ENCODE measurements at regions not wholly inside any gene's neighbourhood (a gene's known extent, or its start where the extent isn't known, plus 50 kb on each side); places are given as distances from the start of the nearest gene placed in this dataset.

GRCh38 chr9:96141128-96141474, 160.9 kb downstream of the HSD17B3 start:
- FAIRE-seq = no peak
- peaks cover 0 to 4% of the 10 kb centered on the region in 2 experiments; a peak in 2 of 5 replicates for H3K4me1 ChIP-seq (replicated peaks in 1 of 2; ENCODE audit: control insufficient read depth in 2 of 2, insufficient read depth in 2 of 2, low read length in 2 of 2)
- H3K79me2 ChIP-seq (ENCODE audit: control insufficient read depth, insufficient read depth, low read length) = no peaks in the 10 kb centered on the region
- in situ Hi-C loops (cut with MboI) = no loop called here
- no TSS peak for BruUV-seq (replicated peaks)
- H2AFZ ChIP-seq (ENCODE audit: low read depth, low read length) = no peak overlapping the region
- ATAC-seq = no peak
- no peaks in the 10 kb centered on the region for H3K9me3 ChIP-seq (replicated peaks; ENCODE audit: control insufficient read depth, insufficient read depth, low read depth, low read length)
- H3K9ac ChIP-seq (ENCODE audit: insufficient read depth in 1 of 2, low read depth in 2 of 2, low read length in 2 of 2) = no peak overlapping the region
- DNase-seq (ENCODE audit: extremely low read depth in 1 of 4, low spot score in 3 of 4) = no peak
- no peaks in the 10 kb centered on the region for H3K36me3 ChIP-seq (ENCODE audit: control insufficient read depth, insufficient read depth, low read length)
- H3K4me3 ChIP-seq = no peak overlapping the region
- no peaks in the 10 kb centered on the region; the same call in 1 of the 2 replicates for H4K20me1 ChIP-seq (replicated peaks; ENCODE audit: control insufficient read depth, insufficient read depth, low read length)
- 3% methylated on average over 8 of the region's 11 CpGs for WGBS (ENCODE audit: insufficient coverage, low coverage, missing lambda C conversion rate)
- H3K27ac ChIP-seq (ENCODE audit: extremely low read depth, low read depth, low read length) = no peak overlapping the region
- no peak overlapping the region for H3K4me2 ChIP-seq (ENCODE audit: insufficient read depth, low read length)
- no peaks in the 10 kb centered on the region for H3K9me1 ChIP-seq (ENCODE audit: control insufficient read depth, insufficient read depth, low read length)
- intact Hi-C loops (cut with micrococcal nuclease) = no loop called here
- CTCF ChIA-PET (ENCODE audit: low intra/inter-chr PET ratio) = no interaction called here
- H3K27me3 ChIP-seq (ENCODE audit: control insufficient read depth in 2 of 2, insufficient read depth in 2 of 2, low read length in 2 of 2) = peaks cover 11 to 51% of the 10 kb centered on the region in 2 experiments; a peak in 3 of 5 replicates
- POLR2A ChIA-PET = no interaction called here
- TF ChIP-seq FOXP4 (CRISPR knock-in tag; IDR thresholded peaks at IDR 0.05; ENCODE audit: borderline replicate concordance) (no peak), ZNF431 (CRISPR knock-in tag; IDR thresholded peaks at IDR 0.05) (no peak), CXXC5 (CRISPR knock-in tag; IDR thresholded peaks at IDR 0.05) (no peak), MECOM (CRISPR knock-in tag; IDR thresholded peaks at IDR 0.05) (no peak), ZNF780A (CRISPR knock-in tag; IDR thresholded peaks at IDR 0.05) (no peak), SIN3B (IDR thresholded peaks at IDR 0.05; ENCODE audit: low read depth) (no peak), ZNF57 (CRISPR knock-in tag; IDR thresholded peaks at IDR 0.05) (no peak), CBFA2T2 (conservative IDR thresholded peaks at IDR 0.05) (no peak), MGA (IDR thresholded peaks at IDR 0.05) (no peak), RBM25 (IDR thresholded peaks at IDR 0.05; ENCODE audit: low read depth, low read length, severe bottlenecking) (no peak), PCBP2 (IDR thresholded peaks at IDR 0.05; ENCODE audit: low read depth, low read length, poor library complexity, severe bottlenecking) (no peak)
